IPS DF 4.7 (cell line): ENCODE measurements at regions not wholly inside any gene's neighbourhood (a gene's known extent, or its start where the extent isn't known, plus 50 kb on each side); places are given as distances from the start of the nearest gene placed in this dataset.

Source experiments
- DNase-seq: peaks from one replicate; pipeline ENCODE4 v3.0.0-alpha.2; 2013; ENCODE audit warnings: low spot score; ENCODE audit errors: extremely low read depth

DNA sequence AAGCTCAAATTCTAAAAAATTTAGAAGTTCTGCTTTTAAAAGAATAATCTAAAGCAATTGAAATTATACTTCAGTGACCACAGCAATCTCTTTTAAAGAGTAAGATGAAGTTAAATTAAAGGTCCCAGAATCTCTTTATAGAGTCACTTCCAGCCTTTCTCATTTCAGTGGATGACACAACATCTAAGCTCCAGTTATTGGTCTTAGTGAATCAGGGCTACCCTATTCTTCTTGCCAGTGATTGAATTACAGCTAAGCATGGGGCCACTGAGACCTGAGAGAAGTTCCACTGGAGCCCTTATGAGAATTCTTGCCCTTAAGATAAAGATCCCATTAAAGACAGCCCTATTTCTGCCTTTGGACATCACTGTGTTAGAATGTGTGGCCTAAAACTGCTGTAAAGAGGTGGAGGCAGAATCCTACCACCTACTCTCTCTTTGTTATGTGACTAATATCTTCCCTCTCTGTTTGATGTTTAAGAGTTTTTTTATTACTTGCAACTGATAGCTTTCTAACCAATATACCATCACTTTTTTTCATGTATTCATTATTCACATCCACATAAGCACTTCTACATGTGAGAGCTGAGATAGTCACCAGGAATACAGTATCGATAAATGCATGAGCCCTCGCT is 128.6 kb downstream of the UNC5CL start:
- DNase-seq: no peak

DNA sequence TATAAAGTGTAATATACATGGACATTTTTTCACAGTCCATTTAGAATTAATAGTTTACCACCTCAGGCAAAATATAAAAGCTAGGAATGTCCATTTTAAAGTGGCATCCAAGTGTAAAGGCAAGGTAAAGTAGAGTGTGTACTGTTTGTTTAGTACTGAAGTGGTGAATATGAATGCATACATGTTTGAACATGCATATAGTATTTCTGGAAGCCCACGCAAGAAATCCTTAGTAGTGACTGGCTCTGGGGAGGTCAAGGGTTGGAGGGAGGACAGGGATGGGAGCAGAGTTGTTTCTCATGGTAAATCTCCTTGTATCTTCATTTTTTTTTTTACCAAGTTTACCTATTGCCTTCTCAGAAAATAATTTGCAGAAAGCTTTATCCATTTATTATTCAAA is 129.2 kb downstream of the UNC5CL start:
- no peak for DNase-seq

DNA sequence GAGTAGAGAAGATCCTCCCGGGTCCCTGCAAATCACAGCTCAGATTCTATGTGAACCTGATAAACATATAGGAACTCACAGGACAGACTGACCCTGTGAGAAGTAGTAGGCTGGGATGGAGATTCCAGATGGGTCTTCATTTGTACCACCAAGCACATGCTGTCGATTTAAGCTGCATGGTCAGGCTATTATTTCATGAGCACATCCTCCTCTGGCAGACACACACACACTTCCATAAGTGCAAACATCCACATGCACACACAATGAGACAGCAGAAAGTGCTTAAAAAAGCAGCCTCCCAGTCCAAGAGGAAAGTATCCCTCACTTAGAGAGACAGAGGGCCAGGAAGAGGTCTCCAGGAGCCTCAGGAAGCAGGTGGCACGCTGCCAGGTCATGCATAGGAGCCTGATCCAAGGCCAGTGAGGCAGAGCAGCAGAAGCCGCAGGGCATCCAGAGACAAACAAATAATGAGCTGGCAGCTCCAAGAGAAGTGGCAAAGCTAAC is 131.8 kb downstream of the UNC5CL start:
- no peak for DNase-seq

DNA sequence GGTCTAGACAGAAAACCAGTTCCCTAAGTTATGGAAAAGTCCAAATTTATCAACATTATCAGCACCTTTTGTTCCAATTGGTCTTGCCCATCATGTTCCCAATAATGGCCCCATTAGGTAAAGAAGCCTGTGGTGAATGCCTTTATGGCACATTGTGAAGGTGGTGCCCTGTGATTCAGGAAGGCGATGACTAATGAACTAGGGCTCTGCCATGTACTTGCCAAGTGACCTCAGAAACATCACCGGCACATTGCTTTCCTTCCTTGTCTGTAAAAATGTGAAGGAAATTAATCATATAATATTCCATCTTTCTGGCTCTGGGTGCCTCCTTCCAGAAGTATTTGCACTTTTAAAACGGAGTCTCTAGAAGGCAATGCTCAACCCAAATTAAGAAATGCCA is 132.3 kb downstream of the UNC5CL start:
- no peak for DNase-seq

DNA sequence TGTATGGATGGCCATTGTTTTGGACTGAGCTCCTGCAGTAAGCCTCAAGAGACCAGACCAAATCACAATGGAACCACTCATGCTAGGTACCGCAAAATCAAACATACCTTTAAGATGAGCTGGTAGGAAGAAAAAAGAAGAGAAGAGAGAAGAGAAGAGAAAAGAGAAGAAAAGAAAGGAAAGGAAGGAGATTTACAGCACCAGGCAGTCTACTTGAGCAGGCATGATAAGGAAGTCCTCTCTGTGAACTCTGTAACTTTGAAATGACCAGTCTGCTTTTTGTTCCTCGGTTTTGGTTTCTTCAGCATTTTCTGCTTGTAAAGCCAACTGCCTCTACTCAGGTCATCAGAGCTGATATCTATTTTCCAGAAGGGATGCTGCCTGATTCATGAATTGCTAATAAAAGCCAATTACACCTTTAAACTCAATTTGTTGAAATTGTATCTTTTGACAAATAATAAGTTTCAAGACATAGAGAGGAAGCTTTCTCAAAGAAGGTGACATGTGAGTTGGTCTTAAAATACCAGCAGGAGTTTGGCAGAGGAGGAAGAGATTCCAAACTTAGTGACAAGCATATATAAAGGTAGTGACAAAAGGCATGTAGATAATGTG is 134.3 kb downstream of the UNC5CL start:
- no peak for DNase-seq

DNA sequence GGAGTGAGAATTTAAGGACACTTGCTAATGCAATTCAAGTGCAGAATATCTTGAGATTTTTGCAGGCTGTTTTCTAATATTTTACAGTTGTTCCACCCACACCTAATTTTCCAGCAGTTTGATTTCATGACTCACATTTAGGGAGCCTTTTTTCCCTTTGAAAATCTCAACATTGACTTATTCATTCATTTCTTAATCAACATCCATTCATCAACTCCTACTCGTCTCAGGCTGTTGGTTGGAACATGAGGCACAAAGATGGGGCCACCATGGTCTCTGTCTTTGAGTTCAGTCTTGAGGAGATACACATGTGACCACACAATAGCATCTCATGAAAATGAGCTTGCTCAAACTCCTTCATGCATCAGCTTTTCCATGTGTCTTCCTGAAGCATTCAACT is 135.6 kb downstream of the UNC5CL start:
- DNase-seq: no peak

DNA sequence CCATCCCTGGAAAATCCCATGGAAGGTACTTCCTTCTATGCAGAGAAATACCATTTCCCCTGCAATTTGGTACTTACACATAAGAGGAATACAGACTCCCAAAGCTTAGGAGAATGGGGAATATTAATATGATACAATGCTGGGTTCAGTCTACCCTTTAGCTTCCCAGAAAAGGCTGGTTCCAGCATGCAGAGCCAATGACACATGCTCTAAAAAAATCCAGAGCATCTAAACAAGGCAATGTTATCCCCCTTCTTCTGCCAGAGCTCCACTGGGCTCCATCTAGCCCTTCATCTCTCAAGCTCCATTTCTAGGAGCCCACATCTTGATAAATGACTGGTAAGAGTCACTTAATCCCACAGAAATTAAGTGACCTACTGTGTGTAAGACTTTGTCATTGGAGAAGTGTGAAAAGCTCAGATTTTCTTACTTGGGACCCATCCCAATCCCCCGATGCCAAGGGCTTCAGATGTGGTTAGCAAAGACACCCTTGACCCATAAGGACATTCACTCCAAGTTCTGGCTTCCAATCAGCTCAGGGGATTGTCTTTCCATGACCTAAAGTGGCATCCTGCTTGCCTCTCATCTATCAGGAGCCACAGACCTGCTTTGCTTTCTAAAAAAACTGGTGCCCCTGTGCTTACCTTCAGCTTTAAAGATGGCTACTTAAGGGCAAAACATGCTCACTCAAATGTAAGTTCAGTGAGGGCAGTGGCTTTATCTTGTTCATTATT is 137.5 kb downstream of the UNC5CL start:
- DNase-seq: no peak

DNA sequence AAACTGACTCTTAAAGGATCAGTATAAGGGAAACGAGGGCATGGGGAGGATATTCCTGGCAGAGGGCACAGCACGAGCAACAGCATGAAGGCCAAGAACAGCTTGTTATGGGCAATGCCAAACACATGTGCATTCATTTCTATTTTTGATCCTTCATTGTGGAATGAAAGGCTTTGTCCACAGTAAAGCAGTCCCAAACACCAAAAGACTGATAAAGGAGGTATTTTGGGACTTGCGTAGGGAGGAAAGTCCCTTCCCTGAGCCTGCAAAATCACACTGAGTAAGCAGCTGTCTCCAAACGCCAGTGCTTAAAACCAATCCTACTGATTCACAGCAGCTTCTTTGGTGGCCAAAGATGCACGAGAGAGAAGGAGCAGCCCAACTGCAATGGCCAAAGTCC is 138.2 kb downstream of the UNC5CL start:
- DNase-seq: no peak

DNA sequence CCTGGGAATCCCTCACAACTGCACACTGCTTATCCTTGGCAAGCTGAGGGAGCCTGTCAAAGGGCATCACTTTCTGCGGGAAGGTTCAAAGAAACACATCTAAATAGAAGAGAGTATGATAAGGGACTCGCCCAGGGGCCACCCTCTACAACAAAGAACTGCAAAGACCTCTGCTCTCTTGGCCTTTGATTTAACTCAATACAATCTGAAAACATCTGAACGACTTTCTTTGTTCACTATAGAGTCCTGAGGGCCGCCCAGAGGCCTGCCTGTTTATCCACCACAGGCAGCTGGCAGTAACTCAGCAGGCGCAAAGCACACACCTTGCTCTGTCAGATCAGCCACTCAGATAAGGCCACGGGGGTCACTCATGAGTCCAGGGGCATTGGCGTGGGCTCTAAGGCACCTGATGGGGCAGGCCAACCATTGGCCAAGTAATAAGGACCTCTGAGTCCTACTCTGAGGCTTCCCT is 139.3 kb downstream of the UNC5CL start:
- DNase-seq: no peak

DNA sequence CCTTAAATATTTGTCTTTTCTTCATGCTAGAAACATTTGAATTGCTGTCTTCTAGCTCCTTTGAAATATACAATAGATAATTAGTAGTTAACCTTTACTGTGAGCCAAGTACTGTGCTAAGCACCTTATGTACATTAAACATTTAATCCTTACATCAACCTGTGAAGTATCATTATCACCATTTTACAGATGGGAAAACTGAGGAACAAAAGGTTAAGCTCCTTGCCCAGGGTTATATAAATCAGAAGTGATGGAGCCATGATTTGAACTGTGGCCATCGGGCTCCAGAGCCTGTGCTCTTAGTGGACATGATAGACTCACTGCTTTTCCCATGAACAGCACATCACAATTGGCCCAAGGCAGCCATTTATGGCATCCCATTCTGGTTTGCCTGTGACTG is 140.9 kb downstream of the UNC5CL start:
- no peak for DNase-seq

DNA sequence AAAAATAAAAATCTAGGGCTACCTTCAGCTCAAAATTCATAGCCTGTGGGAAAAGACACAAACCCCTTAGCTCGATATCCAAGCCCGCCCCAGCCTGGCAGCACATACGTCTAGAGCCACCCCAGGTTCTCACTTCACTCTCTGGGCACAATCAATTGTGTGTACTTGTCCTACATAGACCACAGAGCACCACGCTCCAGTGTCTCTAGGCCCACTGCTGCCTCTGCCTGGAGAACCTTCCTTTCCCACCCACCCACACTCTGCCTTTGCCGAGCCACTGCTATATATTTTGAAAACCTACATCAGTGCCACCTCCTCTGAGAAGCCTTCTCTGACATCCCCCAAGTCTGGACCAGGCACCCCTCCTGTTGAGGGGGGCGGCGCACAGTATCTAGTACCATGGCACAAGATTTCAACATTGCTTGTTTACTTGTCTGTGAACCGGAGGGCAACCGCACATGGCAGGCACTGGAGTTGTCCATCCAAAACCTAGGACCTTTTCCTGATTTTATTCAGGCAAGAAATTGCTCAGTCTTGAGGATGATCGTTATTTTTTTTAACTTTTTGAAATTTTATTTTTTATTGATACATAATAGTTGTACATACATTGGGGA is 141.5 kb downstream of the UNC5CL start:
- no peak for DNase-seq

DNA sequence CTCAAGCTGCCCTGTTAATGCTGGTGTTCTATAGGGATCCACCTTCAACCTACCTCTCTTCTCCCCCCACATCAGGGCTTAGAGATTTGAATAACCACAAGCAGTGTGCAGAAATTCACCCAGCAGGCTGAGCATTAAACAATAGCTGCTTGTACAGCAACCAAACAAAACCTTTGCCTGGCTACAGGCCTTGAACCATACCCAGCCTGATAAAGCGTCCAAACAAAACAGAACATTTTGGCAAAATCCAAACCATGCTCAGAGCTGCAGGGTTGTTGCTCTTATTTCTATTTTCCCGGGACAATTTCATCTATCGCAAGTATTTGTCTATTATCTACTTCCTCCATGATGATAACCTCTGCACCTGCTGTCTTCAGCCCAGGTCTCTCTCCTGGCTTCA is 142.3 kb downstream of the UNC5CL start:
- DNase-seq: no peak

DNA sequence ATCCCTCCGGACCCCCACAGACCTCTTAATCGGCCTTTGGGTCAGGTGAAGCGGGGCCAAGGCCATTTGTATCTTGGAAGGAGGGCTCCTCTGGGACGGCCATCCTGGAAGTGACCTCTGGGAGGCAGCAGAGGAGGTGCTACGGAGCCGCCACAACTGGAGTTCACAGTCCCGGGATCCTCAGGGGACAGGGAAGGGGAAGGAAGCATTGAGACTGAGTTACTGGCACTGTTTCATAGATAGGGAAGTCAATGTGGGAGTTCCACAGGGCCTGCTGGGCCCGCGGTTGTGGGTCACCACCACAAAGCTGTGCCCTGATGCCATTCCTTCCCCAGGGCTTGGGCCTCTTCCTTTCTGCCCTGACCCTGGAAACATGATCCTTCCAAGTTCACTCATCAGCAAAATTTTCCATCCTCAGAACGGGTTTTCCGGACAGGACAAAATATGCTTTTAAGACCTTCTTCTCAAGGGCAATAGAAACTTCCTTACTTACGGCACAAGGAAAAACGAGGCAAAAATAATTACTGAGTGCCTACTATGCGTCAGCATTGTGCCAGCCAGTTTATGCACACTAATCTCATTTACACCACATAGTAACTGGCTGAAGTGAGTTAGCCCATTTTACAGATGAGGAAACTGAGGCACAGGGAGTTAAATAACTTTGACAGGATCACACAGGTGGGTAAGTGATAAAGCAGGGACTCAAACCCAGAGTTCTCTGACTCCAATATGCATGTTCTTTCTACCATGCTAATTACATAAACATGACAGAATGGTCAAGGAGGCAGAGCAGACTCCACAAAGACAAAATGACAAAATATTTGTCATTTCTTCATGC is 143.8 kb downstream of the UNC5CL start:
- DNase-seq: no peak

DNA sequence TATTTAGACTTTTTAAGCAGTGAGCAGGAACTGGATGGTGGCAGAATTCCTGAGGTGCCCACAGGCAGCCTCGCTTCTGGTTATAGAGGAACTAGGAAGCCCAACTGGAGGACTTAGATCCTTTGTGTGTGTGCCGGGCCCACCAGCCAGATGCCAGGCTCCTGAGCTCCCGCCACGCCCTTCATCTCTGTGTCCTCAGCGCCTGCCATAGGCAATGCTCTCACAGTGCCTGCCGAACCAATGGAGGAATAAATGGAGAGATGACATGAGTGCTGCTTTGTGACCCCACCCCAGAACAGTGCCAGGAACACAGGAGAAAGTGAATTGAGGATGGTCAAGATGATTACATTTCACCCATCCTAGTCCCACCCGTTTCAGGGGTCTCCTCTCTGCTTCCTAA is 146.0 kb downstream of the UNC5CL start:
- DNase-seq: no peak

DNA sequence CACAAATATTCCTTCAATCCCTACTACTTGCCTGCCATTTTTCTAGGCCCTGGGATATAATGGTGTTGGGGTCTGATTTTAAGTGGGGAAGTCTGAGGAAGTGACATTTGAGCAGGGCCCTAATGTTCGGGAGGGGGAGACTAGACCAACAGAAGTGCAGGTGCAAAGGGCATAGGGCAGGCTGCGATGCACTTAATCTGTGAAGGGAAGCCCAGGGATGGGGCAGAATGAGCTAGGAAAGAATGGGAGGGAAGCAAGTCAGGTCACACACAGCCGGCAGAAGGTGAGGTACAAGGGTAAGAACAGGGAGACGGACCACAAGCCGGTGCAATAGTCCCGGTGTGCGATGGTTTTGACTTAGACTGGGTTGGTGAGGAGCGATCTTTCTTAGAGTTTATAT is 146.8 kb downstream of the UNC5CL start:
- no peak for DNase-seq

DNA sequence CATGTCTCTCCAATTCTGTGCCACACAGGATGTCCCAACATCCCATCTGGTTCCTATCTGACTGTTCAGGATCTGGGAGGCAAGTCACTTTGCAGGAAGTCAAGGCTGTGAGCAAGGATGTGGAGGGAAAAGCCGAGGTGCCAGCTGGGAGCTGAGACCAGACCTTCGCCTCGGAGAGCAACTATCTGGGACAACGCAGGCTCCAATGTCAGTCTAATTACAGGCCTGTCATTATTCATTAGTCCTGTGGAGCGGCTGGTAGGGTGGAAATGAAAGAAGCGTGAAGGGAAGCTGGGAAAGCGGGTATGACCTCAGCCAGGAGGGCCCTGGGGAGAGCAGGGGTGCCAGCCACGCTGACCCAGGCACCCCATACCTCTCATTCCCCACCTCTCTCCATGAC is 147.3 kb downstream of the UNC5CL start:
- no peak for DNase-seq

DNA sequence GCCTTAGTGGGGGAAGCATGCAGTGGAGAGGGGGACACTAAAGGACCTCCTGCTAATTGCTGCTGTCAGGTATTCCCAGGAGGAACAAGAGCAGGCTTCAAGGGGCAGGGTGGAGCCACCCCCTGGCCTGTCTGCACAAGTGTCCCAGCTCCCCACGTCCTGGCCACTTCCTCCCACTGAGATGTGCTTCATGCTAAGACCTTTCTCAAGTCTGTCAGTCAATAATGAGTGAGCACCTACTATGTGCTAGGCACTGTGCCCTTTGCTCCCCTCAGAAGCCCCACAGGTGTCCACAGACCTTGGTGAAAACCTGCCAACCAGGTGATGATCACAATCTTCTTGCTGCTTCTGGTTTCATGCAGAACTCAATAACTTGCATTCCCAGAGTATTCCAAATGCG is 147.9 kb downstream of the UNC5CL start:
- no peak for DNase-seq

DNA sequence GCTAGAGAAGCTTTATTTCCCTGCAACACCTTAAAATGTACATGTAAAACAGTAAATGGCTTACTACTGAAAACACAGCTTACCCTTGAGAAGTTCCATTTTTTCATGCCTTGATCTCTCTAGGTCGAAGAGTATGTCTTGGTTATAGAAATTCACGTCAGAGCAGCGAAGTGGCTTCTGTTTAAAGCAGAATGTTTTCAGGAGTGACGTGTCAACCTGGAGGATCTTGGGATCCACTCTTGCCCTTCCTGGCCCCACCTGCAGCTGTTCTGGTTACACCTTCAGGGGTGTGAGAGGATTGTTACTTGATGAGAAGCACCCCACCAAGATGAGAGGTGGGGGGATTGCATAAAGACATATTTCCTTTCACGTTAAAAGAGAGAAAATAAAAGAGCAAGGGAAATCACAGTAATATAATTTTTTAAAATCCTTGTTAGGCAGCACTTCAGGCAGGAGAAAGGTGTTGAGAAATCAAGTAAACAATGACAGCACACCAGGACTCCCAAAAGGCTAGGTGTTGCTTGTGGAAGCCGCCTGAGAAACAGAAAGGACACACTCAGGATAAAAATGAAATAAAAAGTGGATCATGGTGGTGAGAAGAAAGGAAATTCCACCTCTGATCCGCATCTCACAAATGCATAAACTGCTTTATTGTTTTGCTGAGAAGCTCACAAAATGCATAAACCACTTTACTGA is 149.7 kb downstream of the UNC5CL start:
- DNase-seq: no peak

DNA sequence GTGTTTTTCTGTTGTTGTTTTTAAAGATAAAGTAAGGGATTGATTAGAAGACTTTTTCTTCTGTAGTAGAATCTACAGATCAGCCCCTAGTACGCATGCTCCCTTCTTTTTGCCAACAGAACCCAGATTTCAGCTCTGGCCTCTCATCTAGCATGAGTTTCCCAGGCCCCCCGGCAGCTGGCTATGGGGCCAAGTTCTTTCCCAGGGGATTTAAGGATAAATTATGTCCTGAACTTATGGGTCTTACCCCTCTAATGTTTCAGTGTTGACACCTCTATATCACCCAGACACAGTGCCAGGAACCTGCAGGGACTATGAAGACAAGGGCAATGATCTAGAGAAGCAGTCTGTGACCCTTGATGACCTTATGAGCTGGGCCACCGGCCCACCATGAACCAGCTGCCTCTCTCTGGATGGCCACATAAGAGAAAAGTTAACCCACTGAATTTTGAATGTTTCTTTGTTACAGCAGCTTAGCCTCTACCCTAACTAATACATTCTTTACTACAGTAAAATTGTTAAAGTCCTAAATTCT is 150.5 kb downstream of the UNC5CL start:
- no peak for DNase-seq

DNA sequence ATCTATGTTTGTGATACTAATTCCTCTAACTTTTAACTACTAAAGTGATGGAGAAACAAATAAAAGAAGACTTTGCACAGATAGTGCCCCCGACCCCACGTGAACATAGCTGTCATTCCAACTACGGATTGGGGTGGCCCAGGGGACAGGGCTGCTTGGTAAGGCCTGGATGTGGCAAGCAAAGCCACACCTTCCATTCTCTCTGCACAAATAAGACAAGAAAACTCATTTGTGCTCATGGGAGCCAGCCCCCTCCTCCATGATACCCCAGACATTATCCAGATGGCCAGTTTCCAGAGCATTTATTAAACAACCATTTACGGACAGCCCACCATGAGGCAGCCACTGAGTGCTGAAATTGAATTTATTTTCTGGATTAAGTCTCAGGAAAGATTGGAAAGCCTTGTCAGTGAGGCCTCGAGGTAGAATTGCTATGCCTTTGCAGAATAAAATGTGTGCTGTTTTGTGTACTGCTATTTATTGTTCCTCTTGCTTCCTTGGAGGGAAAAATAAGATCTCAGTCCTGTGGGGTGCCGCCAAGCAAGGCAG is 151.2 kb downstream of the UNC5CL start:
- DNase-seq: no peak
